GF-D8 (cell line): ENCODE measurements at regions not wholly inside any gene's neighbourhood (a gene's known extent, or its start where the extent isn't known, plus 50 kb on each side); places are given as distances from the start of the nearest gene placed in this dataset.

Experiments
- DNase-seq: peaks from one replicate; lab custom pipeline; 2025; lab: John Stamatoyannopoulos, UW

GRCh38 chr20:23205611-23206041, 119.5 kb upstream of the CD93 start:
- no peak for DNase-seq

- no peak for DNase-seq
These were observed 119.1 kb upstream of the CD93 start for GRCh38 chr20:23205211-23205610.

GRCh38 chr20:23203951-23204730, 118.0 kb upstream of the CD93 start:
- DNase-seq: no peak

- DNase-seq: no peak
These were observed 117.2 kb upstream of the CD93 start for GRCh38 chr20:23203310-23203709.

- DNase-seq: no peak
These were observed 115.5 kb upstream of the CD93 start for GRCh38 chr20:23201658-23202057.

- no peak for DNase-seq
These were observed 114.8 kb upstream of the CD93 start for GRCh38 chr20:23200914-23201313.

- no peak for DNase-seq
These were observed 114.3 kb upstream of the CD93 start for GRCh38 chr20:23200413-23200812.

- DNase-seq: no peak
These were observed 113.2 kb upstream of the CD93 start for GRCh38 chr20:23199356-23199755.

- DNase-seq: no peak
These were observed 112.7 kb upstream of the CD93 start for GRCh38 chr20:23198815-23199214.

- no peak for DNase-seq
These were observed 111.7 kb upstream of the CD93 start for GRCh38 chr20:23197836-23198235.

- DNase-seq: peak; percentile 26
These were observed 109.5 kb upstream of the CD93 start for GRCh38 chr20:23195636-23196035.

- no peak for DNase-seq
These were observed 107.8 kb upstream of the CD93 start for GRCh38 chr20:23193801-23194384.

GRCh38 chr20:23192469-23192868, 106.3 kb upstream of the CD93 start:
- DNase-seq: no peak

- no peak for DNase-seq
These were observed 104.4 kb upstream of the CD93 start for GRCh38 chr20:23190557-23190956.

- no peak for DNase-seq
These were observed 103.7 kb upstream of the CD93 start for GRCh38 chr20:23189854-23190253.

GRCh38 chr20:23189341-23189740, 103.2 kb upstream of the CD93 start:
- DNase-seq: no peak

- DNase-seq: no peak
These were observed 102.4 kb upstream of the CD93 start for GRCh38 chr20:23188377-23189169.

- DNase-seq: no peak
These were observed 101.6 kb upstream of the CD93 start for GRCh38 chr20:23187751-23188150.

GRCh38 chr20:23186808-23187207, 100.7 kb upstream of the CD93 start:
- no peak for DNase-seq

- DNase-seq: no peak
These were observed 94.4 kb upstream of the CD93 start for GRCh38 chr20:23180451-23180921.

- no peak for DNase-seq
These were observed 93.8 kb upstream of the CD93 start for GRCh38 chr20:23179766-23180403.

- no peak for DNase-seq
These were observed 92.7 kb upstream of the CD93 start for GRCh38 chr20:23178806-23179205.
